Esophagus muscularis mucosa (tissue), 4 donors: ENCODE measurements at regions not wholly inside any gene's neighbourhood (a gene's known extent, or its start where the extent isn't known, plus 50 kb on each side); places are given as distances from the start of the nearest gene placed in this dataset.

Experiments
- DNase-seq: peaks from one replicate; pipeline ENCODE4 v3.0.0-alpha.2; 2017; ENCODE audit errors: extremely low spot score
- H3K27ac ChIP-seq, 4 donors: fragments of 200-600 bp; sonication (generic); replicated peaks in 1 of 4; 1 replicate in 3 of 4; 2 replicates in 1 of 4; pipeline ENCODE4 v1.5.1; 2016 to 2019; ENCODE audit warnings: mild to moderate bottlenecking in 1 of 4
- H3K27me3 ChIP-seq, 4 donors: fragments of 200-600 bp; sonication (generic); one replicate each; pipeline versions ENCODE4 v1.5.1 to v1.6.0; 2016 to 2019
- H3K36me3 ChIP-seq, 4 donors: fragments of 200-600 bp; sonication (generic); one replicate each; pipeline ENCODE4 v1.5.1; 2016 to 2019
- H3K4me1 ChIP-seq, 4 donors: fragments of 200-600 bp; sonication (generic); one replicate each; pipeline ENCODE4 v1.5.1; 2016 to 2019
- H3K4me3 ChIP-seq, 4 donors: fragments of 200-600 bp; sonication (generic); 1 replicate in 2 of 4; 2 replicates in 2 of 4; pipeline ENCODE4 v1.5.1; 2016 to 2019; ENCODE audit warnings: mild to moderate bottlenecking in 4 of 4, moderate library complexity in 1 of 4
- H3K9me3 ChIP-seq, 4 donors: fragments of 200-600 bp; sonication (generic); 1 replicate in 3 of 4; 2 replicates in 1 of 4; pipeline ENCODE4 v1.5.1; 2016 to 2019
- CTCF ChIP-seq, 3 experiments: fragments of 200-600 bp in 2 of 3; fragments of 450-650 bp in 1 of 3; sonication (generic) in 2 of 3; IDR thresholded peaks; one replicate each; pipeline ENCODE4 v1.5.1; 2017 to 2019; ENCODE audit warnings: antibody characterized with exemption in 3 of 3, mild to moderate bottlenecking in 2 of 3, moderate library complexity in 1 of 3
- EP300 ChIP-seq: sonication (generic); formaldehyde crosslinking; IDR thresholded peaks from one replicate; pipeline ENCODE4 v1.6.1; 2017; ENCODE audit warnings: antibody characterized with exemption
- POLR2A ChIP-seq: fragments of 450-650 bp; IDR thresholded peaks from one replicate; pipeline ENCODE4 v1.6.1; 2017; ENCODE audit warnings: antibody characterized with exemption, moderate library complexity, mild to moderate bottlenecking, low read depth
- POLR2AphosphoS5 ChIP-seq, 2 donors: sonication (generic); formaldehyde crosslinking; IDR thresholded peaks; one replicate each; pipeline ENCODE4 v1.6.1; 2017; ENCODE audit warnings: antibody characterized with exemption in 2 of 2
- WGBS: methylation state at CpG from one replicate; pipeline ENCODE4 v1.1.5; 2018; 5-methylcytosine and 5-hydroxymethylcytosine counted together
- intact Hi-C: fragments of 100-400 bp; cut with DNase I; formaldehyde crosslinking; loops from one replicate; pipeline ENCODE4 v1.15.1; 2023

- no peak for DNase-seq
- Histone ChIP-seq H3K27ac (no peak overlapping the region), H3K4me3 (no peak overlapping the region), H3K4me1 (peaks cover 0 to 11% (median 3%) of the 10 kb centered on the region in 4 donors), H3K9me3 (no peaks in the 10 kb centered on the region), H3K36me3 (no peaks in the 10 kb centered on the region), H3K27me3 (peaks cover 0 to 8% (median 0%) of the 10 kb centered on the region in 4 donors)
- intact Hi-C loops: no loop called here
- WGBS: 86% methylated on average over 9 of the region's 9 CpGs
- TF ChIP-seq POLR2A (no peak), CTCF (IDR thresholded peaks at IDR 0.05) (no peak), POLR2AphosphoS5 (IDR thresholded peaks at IDR 0.05) (no peak), EP300 (no peak)
Measured at GRCh38 chr15:29873947-29874411, 51.7 kb upstream of the TJP1 start.

GRCh38 chr15:29873264-29873663, 51.0 kb upstream of the TJP1 start:
- 84% methylated on average over 3 of the region's 3 CpGs for WGBS
- Histone ChIP-seq H3K27ac (no peak overlapping the region), H3K9me3 (no peaks in the 10 kb centered on the region), H3K4me1 (peaks cover 0 to 11% (median 3%) of the 10 kb centered on the region in 4 donors), H3K4me3 (no peak overlapping the region), H3K36me3 (no peaks in the 10 kb centered on the region), H3K27me3 (peaks cover 0 to 8% (median 0%) of the 10 kb centered on the region in 4 donors)
- intact Hi-C loops: no loop called here
- no peak for DNase-seq
- no peak for TF ChIP-seq CTCF (IDR thresholded peaks at IDR 0.05)
- no peak for TF ChIP-seq POLR2A
- TF ChIP-seq EP300: no peak
- TF ChIP-seq POLR2AphosphoS5 (IDR thresholded peaks at IDR 0.05): no peak

- H3K9me3 ChIP-seq: no peaks in the 10 kb centered on the region
- no peak overlapping the region for H3K4me3 ChIP-seq
- peaks cover 0 to 8% (median 0%) of the 10 kb centered on the region in 4 donors for H3K27me3 ChIP-seq
- intact Hi-C loops: no loop called here
- WGBS: 86% methylated on average over 7 of the region's 7 CpGs
- H3K36me3 ChIP-seq: no peaks in the 10 kb centered on the region
- peaks cover 0 to 11% (median 3%) of the 10 kb centered on the region in 4 donors for H3K4me1 ChIP-seq
- no peak for DNase-seq
- no peak for TF ChIP-seq POLR2AphosphoS5 (IDR thresholded peaks at IDR 0.05)
- TF ChIP-seq POLR2A: no peak
- TF ChIP-seq EP300: no peak
- no peak for TF ChIP-seq CTCF (IDR thresholded peaks at IDR 0.05)
- no peak overlapping the region for H3K27ac ChIP-seq
Measured at GRCh38 chr15:29872716-29873115, 50.4 kb upstream of the TJP1 start.
